ENCODE measurements at regions not wholly inside any gene's neighbourhood (a gene's known extent, or its start where the extent isn't known, plus 50 kb on each side); places are given as distances from the start of the nearest gene placed in this dataset.

DNA sequence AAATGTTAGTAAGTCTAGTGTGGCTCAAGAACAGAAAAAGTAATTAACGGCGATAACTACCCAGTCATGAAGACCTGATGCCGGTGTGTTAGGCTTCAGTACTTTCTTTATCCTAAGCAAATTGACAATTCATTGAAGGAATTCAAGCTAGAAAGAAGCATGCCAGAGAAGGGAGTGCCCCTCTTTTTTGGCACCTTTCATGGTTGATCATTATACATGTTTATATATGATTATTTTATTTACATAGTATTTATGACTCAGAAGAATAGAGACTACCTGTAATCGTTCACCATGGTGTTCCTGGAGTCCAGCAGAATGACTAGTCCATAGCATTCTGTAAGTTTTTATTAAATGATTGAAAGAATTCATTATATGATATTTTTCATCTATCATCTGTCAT lies 548.3 kb upstream of the SLIT2 start:
- Histone ChIP-seq H3F3A (replicated peaks; ENCODE audit: insufficient read depth) (no peaks in the 10 kb centered on the region), H3K4me2 (no peak overlapping the region), H3K4me3 (ENCODE audit: low read depth in 2 of 2, low read length in 1 of 2) (no peak overlapping the region), H4K20me1 (ENCODE audit: insufficient read depth) (no peaks in the 10 kb centered on the region), H3K9ac (no peak overlapping the region), H3K9me2 (no peaks in the 10 kb centered on the region), H3K4me1 (ENCODE audit: control insufficient read depth in 1 of 2, insufficient read depth in 2 of 2, low read depth in 1 of 2, low read length in 1 of 2) (no peaks in the 10 kb centered on the region), H3K27ac (ENCODE audit: low read depth in 2 of 2, low read length in 1 of 2) (no peak overlapping the region), H2AFZ (ENCODE audit: low read depth) (no peak overlapping the region), H3K79me2 (ENCODE audit: insufficient read depth) (no peaks in the 10 kb centered on the region), H3K9me3 (no peaks in the 10 kb centered on the region), H3K27me3 (ENCODE audit: insufficient read depth) (no peaks in the 10 kb centered on the region), H3K36me3 (replicated peaks in 1 of 2; ENCODE audit: control insufficient read depth in 1 of 2, insufficient read depth in 2 of 2, low read length in 1 of 2) (peaks cover 0 to under 1% of the 10 kb centered on the region in 2 experiments)
- WGBS (ENCODE audit: low lambda C conversion rate): 91% methylated on average over 4 of the region's 4 CpGs
- TF ChIP-seq RXRA (IDR thresholded peaks at IDR 0.05; ENCODE audit: borderline replicate concordance, low read depth) (no peak), ELF1 (IDR thresholded peaks at IDR 0.05) (no peak), RAD21 (IDR thresholded peaks at IDR 0.05; ENCODE audit: low read length) (no peak), TCF12 (IDR thresholded peaks at IDR 0.05) (no peak), NFIC (IDR thresholded peaks at IDR 0.05; ENCODE audit: borderline replicate concordance) (no peak), FOSL2 (IDR thresholded peaks at IDR 0.05; ENCODE audit: borderline replicate concordance, low read depth) (no peak), EZH2phosphoT487 (IDR thresholded peaks at IDR 0.05; ENCODE audit: borderline replicate concordance, low read depth) (no peak), RFX5 (IDR thresholded peaks at IDR 0.05; ENCODE audit: low read length) (no peak), JUND (IDR thresholded peaks at IDR 0.05) (no peak), MEF2A (IDR thresholded peaks at IDR 0.05; ENCODE audit: borderline replicate concordance, low read depth) (no peak)
- TF ChIP-seq, protein P1, sequence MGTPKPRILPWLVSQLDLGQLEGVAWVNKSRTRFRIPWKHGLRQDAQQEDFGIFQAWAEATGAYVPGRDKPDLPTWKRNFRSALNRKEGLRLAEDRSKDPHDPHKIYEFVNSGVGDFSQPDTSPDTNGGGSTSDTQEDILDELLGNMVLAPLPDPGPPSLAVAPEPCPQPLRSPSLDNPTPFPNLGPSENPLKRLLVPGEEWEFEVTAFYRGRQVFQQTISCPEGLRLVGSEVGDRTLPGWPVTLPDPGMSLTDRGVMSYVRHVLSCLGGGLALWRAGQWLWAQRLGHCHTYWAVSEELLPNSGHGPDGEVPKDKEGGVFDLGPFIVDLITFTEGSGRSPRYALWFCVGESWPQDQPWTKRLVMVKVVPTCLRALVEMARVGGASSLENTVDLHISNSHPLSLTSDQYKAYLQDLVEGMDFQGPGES (IDR thresholded peaks at IDR 0.05; ENCODE audit: low read depth, low read length): no peak
- TF ChIP-seq, protein P2, sequence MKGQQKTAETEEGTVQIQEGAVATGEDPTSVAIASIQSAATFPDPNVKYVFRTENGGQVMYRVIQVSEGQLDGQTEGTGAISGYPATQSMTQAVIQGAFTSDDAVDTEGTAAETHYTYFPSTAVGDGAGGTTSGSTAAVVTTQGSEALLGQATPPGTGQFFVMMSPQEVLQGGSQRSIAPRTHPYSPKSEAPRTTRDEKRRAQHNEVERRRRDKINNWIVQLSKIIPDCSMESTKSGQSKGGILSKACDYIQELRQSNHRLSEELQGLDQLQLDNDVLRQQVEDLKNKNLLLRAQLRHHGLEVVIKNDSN (IDR thresholded peaks at IDR 0.05; ENCODE audit: borderline replicate concordance, low read depth): no peak
- TF ChIP-seq, protein P3, sequence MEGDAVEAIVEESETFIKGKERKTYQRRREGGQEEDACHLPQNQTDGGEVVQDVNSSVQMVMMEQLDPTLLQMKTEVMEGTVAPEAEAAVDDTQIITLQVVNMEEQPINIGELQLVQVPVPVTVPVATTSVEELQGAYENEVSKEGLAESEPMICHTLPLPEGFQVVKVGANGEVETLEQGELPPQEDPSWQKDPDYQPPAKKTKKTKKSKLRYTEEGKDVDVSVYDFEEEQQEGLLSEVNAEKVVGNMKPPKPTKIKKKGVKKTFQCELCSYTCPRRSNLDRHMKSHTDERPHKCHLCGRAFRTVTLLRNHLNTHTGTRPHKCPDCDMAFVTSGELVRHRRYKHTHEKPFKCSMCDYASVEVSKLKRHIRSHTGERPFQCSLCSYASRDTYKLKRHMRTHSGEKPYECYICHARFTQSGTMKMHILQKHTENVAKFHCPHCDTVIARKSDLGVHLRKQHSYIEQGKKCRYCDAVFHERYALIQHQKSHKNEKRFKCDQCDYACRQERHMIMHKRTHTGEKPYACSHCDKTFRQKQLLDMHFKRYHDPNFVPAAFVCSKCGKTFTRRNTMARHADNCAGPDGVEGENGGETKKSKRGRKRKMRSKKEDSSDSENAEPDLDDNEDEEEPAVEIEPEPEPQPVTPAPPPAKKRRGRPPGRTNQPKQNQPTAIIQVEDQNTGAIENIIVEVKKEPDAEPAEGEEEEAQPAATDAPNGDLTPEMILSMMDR (IDR thresholded peaks at IDR 0.05): no peak
- TF ChIP-seq, protein P4, sequence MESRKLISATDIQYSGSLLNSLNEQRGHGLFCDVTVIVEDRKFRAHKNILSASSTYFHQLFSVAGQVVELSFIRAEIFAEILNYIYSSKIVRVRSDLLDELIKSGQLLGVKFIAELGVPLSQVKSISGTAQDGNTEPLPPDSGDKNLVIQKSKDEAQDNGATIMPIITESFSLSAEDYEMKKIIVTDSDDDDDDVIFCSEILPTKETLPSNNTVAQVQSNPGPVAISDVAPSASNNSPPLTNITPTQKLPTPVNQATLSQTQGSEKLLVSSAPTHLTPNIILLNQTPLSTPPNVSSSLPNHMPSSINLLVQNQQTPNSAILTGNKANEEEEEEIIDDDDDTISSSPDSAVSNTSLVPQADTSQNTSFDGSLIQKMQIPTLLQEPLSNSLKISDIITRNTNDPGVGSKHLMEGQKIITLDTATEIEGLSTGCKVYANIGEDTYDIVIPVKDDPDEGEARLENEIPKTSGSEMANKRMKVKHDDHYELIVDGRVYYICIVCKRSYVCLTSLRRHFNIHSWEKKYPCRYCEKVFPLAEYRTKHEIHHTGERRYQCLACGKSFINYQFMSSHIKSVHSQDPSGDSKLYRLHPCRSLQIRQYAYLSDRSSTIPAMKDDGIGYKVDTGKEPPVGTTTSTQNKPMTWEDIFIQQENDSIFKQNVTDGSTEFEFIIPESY (IDR thresholded peaks at IDR 0.05; ENCODE audit: borderline replicate concordance, low read depth): no peak
- POLR2A ChIA-PET: no interaction called here
- CTCF ChIA-PET: no interaction called here
- no peak for DNase-seq

Data from SK-N-SH (cell line).